ENCODE measurements at regions not wholly inside any gene's neighbourhood (a gene's known extent, or its start where the extent isn't known, plus 50 kb on each side); places are given as distances from the start of the nearest gene placed in this dataset.
A peak's percentile ranks its signal among the peaks of the same experiment; 100 is the strongest.

GRCh38 chr15:98522127-98522526, 126.2 kb upstream of the IGF1R start:
- no peak overlapping the region for H3K27ac Mint-ChIP-seq
- peaks cover 7% of the 10 kb centered on the region for H3K27me3 Mint-ChIP-seq
- TF ChIP-seq CTCF (conservative IDR thresholded peaks at IDR 0.05): no peak
- H3K4me3 Mint-ChIP-seq: no peak overlapping the region
- H3K36me3 Mint-ChIP-seq: no peaks in the 10 kb centered on the region
- H3K9me3 Mint-ChIP-seq: no peaks in the 10 kb centered on the region
- peaks cover 17% of the 10 kb centered on the region for H3K4me1 Mint-ChIP-seq (ENCODE audit: unreplicated experiment)
- DNase-seq (ENCODE audit: extremely low spot score, unreplicated experiment): peak; percentile 52

GRCh38 chr15:98523912-98524662, 124.3 kb upstream of the IGF1R start:
- no peak for TF ChIP-seq CTCF (conservative IDR thresholded peaks at IDR 0.05)
- H3K27ac Mint-ChIP-seq: peak overlapping the region; percentile 59
- no peaks in the 10 kb centered on the region for H3K9me3 Mint-ChIP-seq
- no peak for DNase-seq (ENCODE audit: extremely low spot score, unreplicated experiment)
- peak overlapping the region; percentile 27 for H3K4me3 Mint-ChIP-seq
- H3K36me3 Mint-ChIP-seq: no peaks in the 10 kb centered on the region
- peaks cover 6% of the 10 kb centered on the region for H3K27me3 Mint-ChIP-seq
- H3K4me1 Mint-ChIP-seq (ENCODE audit: unreplicated experiment): peaks cover 14% of the 10 kb centered on the region

GRCh38 chr15:98524838-98525660, 123.3 kb upstream of the IGF1R start:
- H3K27me3 Mint-ChIP-seq: peaks cover 4% of the 10 kb centered on the region
- peaks cover 8% of the 10 kb centered on the region for H3K4me1 Mint-ChIP-seq (ENCODE audit: unreplicated experiment)
- H3K9me3 Mint-ChIP-seq: no peaks in the 10 kb centered on the region
- no peak for TF ChIP-seq CTCF (conservative IDR thresholded peaks at IDR 0.05)
- H3K27ac Mint-ChIP-seq: no peak overlapping the region
- no peak for DNase-seq (ENCODE audit: extremely low spot score, unreplicated experiment)
- no peaks in the 10 kb centered on the region for H3K36me3 Mint-ChIP-seq
- no peak overlapping the region for H3K4me3 Mint-ChIP-seq

- peaks cover 4% of the 10 kb centered on the region for H3K27me3 Mint-ChIP-seq
- no peak overlapping the region for H3K27ac Mint-ChIP-seq
- no peak overlapping the region for H3K4me3 Mint-ChIP-seq
- H3K9me3 Mint-ChIP-seq: no peaks in the 10 kb centered on the region
- TF ChIP-seq CTCF (conservative IDR thresholded peaks at IDR 0.05): no peak
- H3K4me1 Mint-ChIP-seq (ENCODE audit: unreplicated experiment): peaks cover 8% of the 10 kb centered on the region
- DNase-seq (ENCODE audit: extremely low spot score, unreplicated experiment): no peak
- H3K36me3 Mint-ChIP-seq: no peaks in the 10 kb centered on the region
Observed at GRCh38 chr15:98525661-98526001, 122.7 kb upstream of the IGF1R start.

- Mint-ChIP-seq H3K27me3 (peaks cover 7% of the 10 kb centered on the region), H3K36me3 (no peaks in the 10 kb centered on the region), H3K27ac (no peak overlapping the region), H3K4me3 (no peak overlapping the region), H3K9me3 (no peaks in the 10 kb centered on the region), H3K4me1 (ENCODE audit: unreplicated experiment) (peaks cover 8% of the 10 kb centered on the region)
- no peak for DNase-seq (ENCODE audit: extremely low spot score, unreplicated experiment)
- no peak for TF ChIP-seq CTCF (conservative IDR thresholded peaks at IDR 0.05)
Observed at GRCh38 chr15:98526094-98526493, 122.2 kb upstream of the IGF1R start.
